22Rv1 (cell line): ENCODE measurements at regions not wholly inside any gene's neighbourhood (a gene's known extent, or its start where the extent isn't known, plus 50 kb on each side); places are given as distances from the start of the nearest gene placed in this dataset.

Experiments used
- ZFX ChIP-seq: fragments of 450-650 bp; IDR thresholded peaks from 2 replicates; pipeline ENCODE4 v1.6.1; 2017; ENCODE audit warnings: antibody characterized with exemption, borderline replicate concordance
- TF ChIP-seq, protein P1 (sequence below): fragments of 450-650 bp; IDR thresholded peaks from 2 replicates; pipeline ENCODE4 v1.5.1; 2017; ENCODE audit warnings: mild to moderate bottlenecking

DNA sequence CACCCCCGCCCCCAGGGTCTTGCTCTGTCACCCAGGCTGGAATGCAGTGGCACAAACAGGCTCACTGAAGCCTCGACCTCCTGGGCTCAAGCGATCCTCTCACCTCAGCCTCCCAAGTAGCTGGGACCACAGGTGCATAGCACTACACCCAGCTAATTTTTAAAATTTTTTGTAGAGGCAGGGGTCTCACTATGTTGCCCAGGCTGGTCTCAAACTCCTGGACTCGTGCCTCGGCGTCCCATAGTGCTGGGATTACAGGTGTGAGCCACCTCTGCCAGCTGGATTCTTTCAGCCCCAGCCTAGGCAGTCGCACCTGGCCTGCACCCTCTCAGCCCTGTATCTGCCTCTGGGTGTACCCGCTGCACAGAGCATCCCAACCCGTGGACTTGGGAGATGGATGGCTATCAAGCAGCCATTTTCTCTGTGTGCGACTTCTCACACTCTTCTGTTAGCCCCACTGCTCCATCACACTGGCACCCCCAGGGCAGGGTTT, 166.4 kb upstream of the HAAO start:
- TF ChIP-seq, protein P1, sequence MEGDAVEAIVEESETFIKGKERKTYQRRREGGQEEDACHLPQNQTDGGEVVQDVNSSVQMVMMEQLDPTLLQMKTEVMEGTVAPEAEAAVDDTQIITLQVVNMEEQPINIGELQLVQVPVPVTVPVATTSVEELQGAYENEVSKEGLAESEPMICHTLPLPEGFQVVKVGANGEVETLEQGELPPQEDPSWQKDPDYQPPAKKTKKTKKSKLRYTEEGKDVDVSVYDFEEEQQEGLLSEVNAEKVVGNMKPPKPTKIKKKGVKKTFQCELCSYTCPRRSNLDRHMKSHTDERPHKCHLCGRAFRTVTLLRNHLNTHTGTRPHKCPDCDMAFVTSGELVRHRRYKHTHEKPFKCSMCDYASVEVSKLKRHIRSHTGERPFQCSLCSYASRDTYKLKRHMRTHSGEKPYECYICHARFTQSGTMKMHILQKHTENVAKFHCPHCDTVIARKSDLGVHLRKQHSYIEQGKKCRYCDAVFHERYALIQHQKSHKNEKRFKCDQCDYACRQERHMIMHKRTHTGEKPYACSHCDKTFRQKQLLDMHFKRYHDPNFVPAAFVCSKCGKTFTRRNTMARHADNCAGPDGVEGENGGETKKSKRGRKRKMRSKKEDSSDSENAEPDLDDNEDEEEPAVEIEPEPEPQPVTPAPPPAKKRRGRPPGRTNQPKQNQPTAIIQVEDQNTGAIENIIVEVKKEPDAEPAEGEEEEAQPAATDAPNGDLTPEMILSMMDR = no peak
- no peak for TF ChIP-seq ZFX
